ENCODE measurements at regions not wholly inside any gene's neighbourhood (a gene's known extent, or its start where the extent isn't known, plus 50 kb on each side); places are given as distances from the start of the nearest gene placed in this dataset.

- Mint-ChIP-seq H3K36me3 (ENCODE audit: low read depth) (peaks cover 11% of the 10 kb centered on the region), H3K27ac (no peak overlapping the region), H3K9me3 (peaks cover 39% of the 10 kb centered on the region), H3K4me3 (no peak overlapping the region), H3K4me1 (no peaks in the 10 kb centered on the region; the same call in 2 of the 3 replicates), H3K27me3 (ENCODE audit: insufficient read depth, low read depth, poor library complexity) (peaks cover 2% of the 10 kb centered on the region)
- TF ChIP-seq EZH2phosphoT487 (IDR thresholded peaks at IDR 0.05; ENCODE audit: unreplicated experiment) (no peak), JUNB (IDR thresholded peaks at IDR 0.05; ENCODE audit: unreplicated experiment) (no peak), NANOG (IDR thresholded peaks at IDR 0.05; ENCODE audit: borderline replicate concordance) (no peak), CTCF (conservative IDR thresholded peaks at IDR 0.05; ENCODE audit: low read depth in 2 of 2) (no peak), ETS1 (IDR thresholded peaks at IDR 0.05) (no peak), ZNF462 (CRISPR knock-in tag; IDR thresholded peaks at IDR 0.05) (no peak), ZNF331 (CRISPR knock-in tag; IDR thresholded peaks at IDR 0.05; ENCODE audit: low read depth) (no peak), EZH2 (IDR thresholded peaks at IDR 0.05; ENCODE audit: low read depth, unreplicated experiment) (no peak), STAT1 (IDR thresholded peaks at IDR 0.05; ENCODE audit: unreplicated experiment) (no peak), REST (IDR thresholded peaks at IDR 0.05; ENCODE audit: unreplicated experiment) (no peak), ZNF114 (CRISPR knock-in tag; IDR thresholded peaks at IDR 0.05) (no peak), POLR2AphosphoS5 (IDR thresholded peaks at IDR 0.05; ENCODE audit: low read depth) (no peak), CREB1 (CRISPR knock-in tag; IDR thresholded peaks at IDR 0.05; ENCODE audit: low read depth) (no peak)
- Histone ChIP-seq H3K27me3 (ENCODE audit: insufficient read depth) (no peaks in the 10 kb centered on the region), H2AFZ (no peak overlapping the region), H3K36me3 (ENCODE audit: insufficient read depth) (no peaks in the 10 kb centered on the region; the same call in 1 of the 2 replicates), H3K27ac (ENCODE audit: low read depth) (no peak overlapping the region), H4K20me1 (replicated peaks; ENCODE audit: insufficient read depth) (no peaks in the 10 kb centered on the region), H3K79me2 (replicated peaks; ENCODE audit: insufficient read depth) (no peaks in the 10 kb centered on the region), H3K9me2 (ENCODE audit: insufficient read depth) (no peaks in the 10 kb centered on the region), H3K4me2 (no peak overlapping the region), H3K4me3 (no peak overlapping the region), H3K4me1 (ENCODE audit: insufficient read depth) (no peaks in the 10 kb centered on the region), H3F3A (replicated peaks; ENCODE audit: low read depth) (no peaks in the 10 kb centered on the region)
- DNase-seq (ENCODE audit: low spot score) = no peak
- ATAC-seq = no peak
Observed at GRCh38 chr14:101201535-101202151, 298.1 kb upstream of the RTL1 start.
